GM12864 (cell line): ENCODE measurements at regions not wholly inside any gene's neighbourhood (a gene's known extent, or its start where the extent isn't known, plus 50 kb on each side); places are given as distances from the start of the nearest gene placed in this dataset.
"Not testable (repeated sequence)": the region's sequence is repeated elsewhere in the genome, so short reads cannot be mapped to it uniquely, and the experiment has no call there.

Experiments
- DNase-seq: peaks from one replicate; pipeline ENCODE4 v3.0.0-alpha.2; 2011; ENCODE audit warnings: low read depth
- H3K4me3 ChIP-seq: 2 replicates; pipeline ENCODE4 v1.5.1; 2011; ENCODE audit warnings: mild to moderate bottlenecking, low read depth, low read length, control low read depth

GRCh38 chr1:146670832-146671566 is 267.1 kb upstream of the NBPF12 start:
- not testable (repeated sequence) for H3K4me3 ChIP-seq, DNase-seq

- DNase-seq, H3K4me3 ChIP-seq: not testable (repeated sequence)
Observed at GRCh38 chr1:146666275-146666674, 271.8 kb upstream of the NBPF12 start.

DNA sequence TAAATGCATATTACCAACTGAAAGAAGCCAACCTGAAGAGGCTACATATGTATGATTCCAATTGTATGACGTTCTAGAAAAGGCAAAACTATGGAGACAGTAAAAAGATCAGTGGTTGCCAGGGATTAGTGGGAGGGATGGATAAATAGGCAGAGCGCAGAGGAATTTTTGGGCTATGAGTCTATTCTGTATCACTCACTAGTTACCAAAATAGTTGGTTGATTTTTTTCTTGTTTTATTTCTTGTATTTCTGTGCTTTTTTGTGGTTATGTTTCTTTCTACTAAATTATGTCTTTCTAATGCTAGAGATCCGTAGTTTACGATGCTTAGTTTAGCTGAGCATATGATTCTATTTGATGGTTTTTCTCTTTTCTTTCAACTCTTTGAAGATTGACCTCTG is 277.9 kb upstream of the NBPF12 start:
- not testable (repeated sequence) for DNase-seq, H3K4me3 ChIP-seq

GRCh38 chr1:146656356-146657060 is 281.6 kb upstream of the NBPF12 start:
- DNase-seq: not testable (repeated sequence)

DNA sequence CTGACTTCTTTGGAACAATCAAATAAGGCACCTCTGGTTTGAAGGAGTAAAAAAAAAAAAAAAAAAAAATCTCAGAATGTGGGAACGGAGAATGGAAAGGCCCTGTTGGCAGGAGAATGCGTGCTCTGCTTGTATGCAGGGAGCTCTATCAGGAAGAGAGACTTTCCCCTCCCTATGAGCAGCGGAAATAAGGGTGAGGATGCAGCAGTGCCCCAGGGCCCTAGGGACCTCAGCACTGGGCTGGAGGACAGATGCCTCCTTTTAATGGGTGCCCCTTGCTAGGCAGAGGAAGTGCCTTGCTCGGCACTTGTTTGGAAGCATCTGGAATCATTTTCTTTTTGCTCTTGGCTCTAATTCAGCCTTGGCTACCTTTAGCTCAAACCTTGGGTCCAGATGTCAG is 283.4 kb upstream of the NBPF12 start:
- not testable (repeated sequence) for DNase-seq, H3K4me3 ChIP-seq

More at GRCh38 chr1:146656356-146657060, 281.6 kb upstream of the NBPF12 start:
- not testable (repeated sequence) for H3K4me3 ChIP-seq

DNA sequence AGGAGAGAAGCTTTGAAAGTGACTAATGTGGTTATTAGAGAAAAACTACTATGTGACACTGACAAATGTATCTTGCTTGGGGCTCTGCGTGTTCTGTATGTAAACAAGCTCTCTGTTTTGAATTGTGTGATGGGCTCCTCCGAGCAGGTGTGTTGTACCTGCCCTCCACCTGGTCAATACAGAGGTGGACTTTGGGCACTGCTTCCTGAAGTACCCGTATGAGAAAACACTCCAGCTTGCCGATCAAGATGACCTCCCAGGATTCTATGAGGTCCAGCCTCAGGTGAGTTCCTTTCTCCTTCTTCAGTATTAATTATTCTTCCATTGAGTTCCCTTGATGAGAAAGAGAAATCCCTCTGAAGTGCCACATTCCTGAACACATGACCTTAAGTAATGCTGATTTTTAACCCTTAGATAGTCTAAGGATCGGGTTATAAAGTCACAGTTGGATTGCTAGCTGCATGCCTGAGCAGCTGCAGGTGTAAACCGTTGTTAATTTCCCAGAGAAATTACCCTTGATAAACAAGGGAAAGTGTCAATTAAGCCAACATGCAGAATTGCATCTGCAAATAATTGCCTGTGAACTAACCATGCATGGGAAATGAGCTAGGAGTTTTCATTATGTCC is 292.0 kb upstream of the NBPF12 start:
- not testable (repeated sequence) for H3K4me3 ChIP-seq, DNase-seq

GRCh38 chr1:146641534-146641933 is 296.6 kb upstream of the NBPF12 start:
- not testable (repeated sequence) for H3K4me3 ChIP-seq, DNase-seq

DNA sequence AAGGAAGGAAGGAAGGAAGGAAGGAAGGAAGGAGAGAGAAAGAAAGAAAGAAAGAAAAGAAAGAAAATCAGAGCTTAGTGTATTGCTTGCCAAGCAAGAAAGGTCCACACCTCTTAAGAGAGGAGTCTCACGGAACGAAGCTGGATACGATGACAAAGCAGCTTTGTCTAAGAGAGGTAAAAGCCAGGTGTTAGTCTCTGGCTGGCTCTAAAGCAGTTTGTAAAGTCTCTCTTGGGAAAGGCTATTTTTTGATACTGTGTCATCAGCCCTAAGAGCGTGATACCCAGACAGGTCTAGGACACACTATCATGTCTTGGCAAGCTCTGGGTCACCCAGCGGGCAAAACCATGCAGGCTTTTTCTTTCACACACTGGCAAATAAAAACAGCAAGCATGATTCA is 297.5 kb upstream of the NBPF12 start:
- not testable (repeated sequence) for DNase-seq, H3K4me3 ChIP-seq

DNA sequence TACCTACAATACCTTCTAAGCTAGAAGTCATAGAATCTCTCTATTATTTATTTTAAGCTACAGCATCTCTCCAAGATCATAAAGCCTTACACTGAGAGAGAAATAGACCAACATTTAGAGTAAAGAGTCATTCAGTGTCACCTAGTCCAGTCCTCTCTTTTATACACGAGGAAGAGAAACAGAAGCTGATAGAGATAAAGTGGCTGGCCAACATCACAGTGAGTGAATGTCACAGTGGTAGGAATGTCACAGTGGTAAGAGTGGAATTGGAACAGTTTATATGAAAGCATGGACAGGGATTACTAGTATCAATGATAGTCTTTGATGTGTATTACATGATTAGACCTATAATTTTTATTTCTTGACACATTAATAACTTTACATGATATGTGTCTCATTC is 307.8 kb upstream of the NBPF12 start:
- DNase-seq, H3K4me3 ChIP-seq: not testable (repeated sequence)

GRCh38 chr1:146618582-146618981 is 319.5 kb upstream of the NBPF12 start:
- H3K4me3 ChIP-seq, DNase-seq: not testable (repeated sequence)

DNA sequence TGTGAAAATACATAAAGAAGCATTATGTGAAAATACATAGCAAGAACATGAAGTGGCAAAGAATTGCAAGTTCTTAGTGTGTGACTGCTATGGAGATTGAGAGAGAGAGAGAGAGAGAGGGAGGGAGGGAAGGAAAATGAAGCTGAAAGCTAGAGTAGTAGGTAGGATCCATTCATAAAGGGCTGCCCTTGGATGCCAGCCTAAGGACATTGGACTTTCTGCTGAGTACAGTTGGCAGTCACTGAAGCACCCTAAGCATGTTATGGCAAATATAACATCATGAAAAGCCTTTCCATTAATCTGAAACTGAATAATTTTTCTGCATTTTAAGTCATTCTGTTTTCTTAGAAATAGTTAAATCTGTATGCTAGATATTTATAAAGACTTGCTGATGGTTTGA is 333.4 kb upstream of the NBPF12 start:
- not testable (repeated sequence) for DNase-seq, H3K4me3 ChIP-seq

DNA sequence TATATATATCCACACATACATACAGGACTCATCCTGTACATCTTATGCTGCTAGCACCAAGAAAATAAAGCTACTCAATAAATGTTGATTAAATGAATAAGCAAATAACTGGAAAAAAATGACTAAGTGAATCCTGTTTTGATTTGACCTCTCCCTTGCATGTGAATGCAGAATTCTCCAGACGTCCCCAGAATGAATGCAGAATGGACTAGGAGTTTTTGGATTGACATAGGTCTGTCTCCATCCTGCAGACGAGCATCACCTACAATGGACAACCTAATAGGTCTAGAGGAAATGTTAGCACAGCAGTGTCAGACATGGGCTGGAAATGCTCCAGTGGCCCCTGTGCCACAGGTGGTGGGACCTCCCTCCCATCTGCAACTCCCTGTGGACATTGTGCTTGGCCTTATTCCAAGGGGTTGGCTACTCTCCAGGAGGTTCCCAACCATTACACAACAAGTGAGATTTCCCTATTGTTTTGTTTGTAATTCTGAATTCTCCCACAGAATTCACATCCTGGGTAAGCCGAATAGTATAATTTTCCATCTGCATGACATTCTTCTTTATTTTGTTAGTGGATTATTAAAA is 337.3 kb upstream of the NBPF12 start:
- not testable (repeated sequence) for H3K4me3 ChIP-seq, DNase-seq

DNA sequence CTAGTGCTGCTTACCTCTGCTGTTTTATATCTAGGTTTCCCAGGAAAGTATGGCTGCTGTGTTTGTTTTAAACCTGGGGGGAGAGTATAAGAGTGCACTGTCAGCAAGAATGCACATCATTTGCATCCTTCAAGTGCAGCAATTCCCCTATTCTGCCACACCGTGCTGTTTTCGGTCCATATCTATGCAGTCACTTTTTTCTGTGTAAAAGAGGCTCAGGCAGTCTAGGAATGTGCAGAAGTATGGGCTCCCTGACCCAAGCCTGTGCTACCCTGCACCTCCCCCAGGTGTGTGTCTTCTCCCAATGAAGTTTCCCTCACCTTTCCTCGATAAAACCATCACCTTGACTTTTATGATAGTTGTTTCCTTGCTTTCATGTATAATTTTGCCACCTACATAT is 338.2 kb upstream of the NBPF12 start:
- DNase-seq, H3K4me3 ChIP-seq: not testable (repeated sequence)

GRCh38 chr1:146581229-146581628 is 352.4 kb upstream of the NOTCH2NLA start:
- DNase-seq, H3K4me3 ChIP-seq: not testable (repeated sequence)

DNA sequence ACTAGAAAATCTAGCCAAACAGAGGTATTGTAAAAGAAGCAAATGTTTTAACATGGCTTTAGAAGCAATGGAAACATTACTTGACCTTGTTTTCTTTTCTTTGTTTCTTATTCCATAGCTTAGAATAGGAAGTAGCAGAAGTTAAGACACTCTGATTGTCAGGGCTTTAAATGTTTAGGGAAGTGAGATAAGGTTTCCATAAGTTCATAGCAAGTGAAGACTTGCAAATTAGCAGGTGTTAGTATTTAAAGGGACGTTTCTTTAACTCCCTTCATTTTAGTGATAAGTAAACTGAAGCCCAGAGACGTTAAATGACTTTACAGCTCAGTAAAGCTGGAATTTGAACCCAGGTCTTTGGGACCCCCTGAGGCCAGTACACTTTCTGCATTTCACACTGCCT is 338.7 kb upstream of the NOTCH2NLA start:
- not testable (repeated sequence) for H3K4me3 ChIP-seq, DNase-seq

DNA sequence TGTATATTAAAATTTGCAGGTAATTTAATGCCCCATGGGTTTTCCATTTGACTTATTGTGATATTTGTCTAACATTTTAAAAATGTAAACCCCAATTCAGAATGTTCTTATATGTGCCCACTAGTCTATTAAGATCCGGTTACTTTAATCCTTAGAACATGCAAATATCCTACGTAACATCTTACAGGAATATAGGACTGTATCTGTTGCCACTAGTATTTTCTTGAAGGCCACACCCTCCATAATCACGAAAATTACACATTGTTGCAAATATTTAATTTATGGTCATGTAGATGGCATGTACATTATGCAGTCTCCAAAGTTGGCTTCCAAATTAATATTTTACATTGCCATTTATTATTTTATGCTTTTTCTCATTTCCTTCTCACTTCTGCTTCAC is 329.2 kb upstream of the NOTCH2NLA start:
- H3K4me3 ChIP-seq, DNase-seq: not testable (repeated sequence)

DNA sequence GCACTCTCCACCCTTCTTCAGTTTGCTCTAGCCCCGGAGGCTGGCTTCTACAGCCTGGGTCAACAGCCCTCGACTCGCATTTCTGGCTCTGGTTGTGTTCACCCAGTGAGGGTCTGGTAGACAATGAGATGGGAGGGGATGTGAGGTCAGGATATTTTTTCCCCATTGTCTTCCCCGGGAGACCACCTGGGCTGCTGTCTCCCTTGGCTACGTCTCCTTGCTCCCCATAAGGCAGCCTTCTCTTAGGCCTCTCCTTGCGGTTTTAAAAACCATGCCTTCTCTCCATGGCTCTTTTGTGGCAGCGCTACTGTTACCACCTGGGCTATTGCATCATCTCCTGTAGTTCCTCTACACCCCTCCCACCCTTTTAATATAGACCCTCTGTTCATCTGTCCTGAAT is 327.6 kb upstream of the NOTCH2NLA start:
- not testable (repeated sequence) for DNase-seq, H3K4me3 ChIP-seq

DNA sequence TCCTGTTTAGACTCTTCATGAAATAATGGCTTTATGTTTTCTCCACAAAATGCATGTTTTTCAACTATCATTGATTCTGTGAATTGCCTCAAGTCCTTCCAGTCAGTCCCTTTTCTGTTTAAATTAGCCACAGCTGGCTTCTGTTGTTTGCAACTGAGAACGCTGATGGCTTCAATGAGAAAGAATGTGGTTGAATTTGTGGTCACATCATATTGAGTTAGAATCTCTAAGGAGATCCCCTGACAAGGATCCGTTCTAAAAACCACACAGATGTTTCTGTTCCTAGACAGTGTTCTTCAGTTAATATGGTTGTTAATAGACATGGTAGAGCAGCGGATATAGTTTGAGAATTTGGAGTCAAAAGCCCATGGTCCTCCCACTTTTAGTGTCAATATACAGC is 323.6 kb upstream of the NOTCH2NLA start:
- not testable (repeated sequence) for DNase-seq

DNA sequence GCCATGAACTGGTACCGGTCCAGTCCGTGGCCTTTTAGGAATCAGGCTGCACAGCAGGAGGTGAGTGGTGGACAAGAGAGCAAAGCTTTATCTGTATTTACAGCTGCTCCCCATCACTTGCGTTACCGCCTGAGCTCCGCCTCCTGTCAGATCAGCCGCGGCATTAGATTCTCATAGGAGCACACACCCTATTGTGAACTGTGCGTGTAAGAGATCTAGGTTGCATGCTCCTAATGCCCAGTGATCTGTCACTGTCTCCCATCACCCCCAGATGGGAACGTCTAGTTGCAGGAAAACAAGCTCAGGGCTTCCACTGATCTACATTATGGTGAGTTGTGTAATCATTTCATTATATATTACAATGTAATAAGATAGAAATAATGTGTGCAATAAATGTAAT is 319.9 kb upstream of the NOTCH2NLA start:
- H3K4me3 ChIP-seq, DNase-seq: not testable (repeated sequence)

More for the DNA sequence above, 323.6 kb upstream of the NOTCH2NLA start:
- not testable (repeated sequence) for H3K4me3 ChIP-seq

- H3K4me3 ChIP-seq, DNase-seq: not testable (repeated sequence)
Observed at GRCh38 chr1:146546189-146546588, 317.4 kb upstream of the NOTCH2NLA start.
